ENCODE measurements at regions not wholly inside any gene's neighbourhood (a gene's known extent, or its start where the extent isn't known, plus 50 kb on each side); places are given as distances from the start of the nearest gene placed in this dataset.
"Not testable (repeated sequence)": the region's sequence is repeated elsewhere in the genome, so short reads cannot be mapped to it uniquely, and the experiment has no call there.

GRCh38 chr2:212752730-212753351 is 214.2 kb upstream of the ERBB4 start:
- no peak for DNase-seq

GRCh38 chr2:212745359-212745758 is 206.8 kb upstream of the ERBB4 start:
- DNase-seq = no peak

GRCh38 chr2:212737392-212738172 is 199.0 kb upstream of the ERBB4 start:
- no peak for DNase-seq

- no peak for DNase-seq
Observed at GRCh38 chr2:212736385-212736726, 197.8 kb upstream of the ERBB4 start.

- no peak for DNase-seq
Observed at GRCh38 chr2:212733273-212733672, 194.7 kb upstream of the ERBB4 start.

- no peak for DNase-seq
Observed at GRCh38 chr2:212732860-212733259, 194.3 kb upstream of the ERBB4 start.

- no peak for DNase-seq
Observed at GRCh38 chr2:212730994-212731393, 192.4 kb upstream of the ERBB4 start.

- no peak for DNase-seq
Observed at GRCh38 chr2:212728717-212729116, 190.1 kb upstream of the ERBB4 start.

GRCh38 chr2:212727751-212728150 is 189.1 kb upstream of the ERBB4 start:
- DNase-seq = no peak

- no peak for DNase-seq
Observed at GRCh38 chr2:212726403-212726802, 187.8 kb upstream of the ERBB4 start.

GRCh38 chr2:212725180-212725579 is 186.6 kb upstream of the ERBB4 start:
- DNase-seq = no peak

- no peak for DNase-seq
Observed at GRCh38 chr2:212723226-212723625, 184.6 kb upstream of the ERBB4 start.

GRCh38 chr2:212722046-212722445 is 183.4 kb upstream of the ERBB4 start:
- no peak for DNase-seq

- no peak for DNase-seq
Observed at GRCh38 chr2:212721026-212721451, 182.4 kb upstream of the ERBB4 start.

- not testable (repeated sequence) for DNase-seq
Observed at GRCh38 chr2:212715411-212715810, 176.8 kb upstream of the ERBB4 start.

GRCh38 chr2:212713681-212714080 is 175.1 kb upstream of the ERBB4 start:
- DNase-seq = no peak

- no peak for DNase-seq
Observed at GRCh38 chr2:212712991-212713390, 174.4 kb upstream of the ERBB4 start.

- no peak for DNase-seq
Observed at GRCh38 chr2:212712466-212712865, 173.9 kb upstream of the ERBB4 start.

- peak; percentile 64 for DNase-seq
Observed at GRCh38 chr2:212711856-212712255, 173.3 kb upstream of the ERBB4 start.

GRCh38 chr2:212709280-212709679 is 170.7 kb upstream of the ERBB4 start:
- DNase-seq = no peak

- DNase-seq = no peak
Observed at GRCh38 chr2:212708355-212708754, 169.8 kb upstream of the ERBB4 start.

- no peak for DNase-seq
Observed at GRCh38 chr2:212695426-212695825, 156.8 kb upstream of the ERBB4 start.

GRCh38 chr2:212694398-212694797 is 155.8 kb upstream of the ERBB4 start:
- no peak for DNase-seq

- DNase-seq = no peak
Observed at GRCh38 chr2:212692466-212692865, 153.9 kb upstream of the ERBB4 start.
